Activated gamma-delta T cell treated with anti-CD3 and anti-CD28 coated beads, Interleukin-2, amount 50 U/mL, for 16 hours (primary cell): ENCODE measurements at regions not wholly inside any gene's neighbourhood (a gene's known extent, or its start where the extent isn't known, plus 50 kb on each side); places are given as distances from the start of the nearest gene placed in this dataset.
"Not testable (repeated sequence)": the region's sequence is repeated elsewhere in the genome, so short reads cannot be mapped to it uniquely, and the experiment has no call there.

Experiments used
- DNase-seq: peaks from one replicate; pipeline ENCODE4 v3.0.0-alpha.2; 2020; ENCODE audit warnings: low read depth

- no peak for DNase-seq
These were observed 232.7 kb downstream of the DLL1 start for GRCh38 chr6:170057961-170058877.

- DNase-seq, result no peak
These were observed 233.7 kb downstream of the DLL1 start for GRCh38 chr6:170057034-170057734.

- DNase-seq, result no peak
These were observed 234.6 kb downstream of the DLL1 start for GRCh38 chr6:170056278-170056711.

- not testable (repeated sequence) for DNase-seq
These were observed 235.1 kb downstream of the DLL1 start for GRCh38 chr6:170055797-170056196.

GRCh38 chr6:170053966-170054661, 236.8 kb downstream of the DLL1 start:
- DNase-seq, result no peak

GRCh38 chr6:170052991-170053821, 237.7 kb downstream of the DLL1 start:
- no peak for DNase-seq

GRCh38 chr6:170051229-170052172, 239.4 kb downstream of the DLL1 start:
- no peak for DNase-seq

- DNase-seq, result no peak
These were observed 240.3 kb downstream of the DLL1 start for GRCh38 chr6:170050591-170051041.

GRCh38 chr6:170049641-170050561, 241.0 kb downstream of the DLL1 start:
- no peak for DNase-seq

- no peak for DNase-seq
These were observed 242.1 kb downstream of the DLL1 start for GRCh38 chr6:170048615-170049256.

- DNase-seq, result no peak
These were observed 243.1 kb downstream of the DLL1 start for GRCh38 chr6:170047823-170048222.

GRCh38 chr6:170046791-170047626, 243.9 kb downstream of the DLL1 start:
- no peak for DNase-seq

- no peak for DNase-seq
These were observed 244.8 kb downstream of the DLL1 start for GRCh38 chr6:170045981-170046667.

GRCh38 chr6:170045563-170045960, 245.3 kb downstream of the DLL1 start:
- DNase-seq, result no peak

GRCh38 chr6:170044836-170045562, 245.9 kb downstream of the DLL1 start:
- no peak for DNase-seq
